PC-3 (cell line): ENCODE measurements at regions not wholly inside any gene's neighbourhood (a gene's known extent, or its start where the extent isn't known, plus 50 kb on each side); places are given as distances from the start of the nearest gene placed in this dataset.

Experiments
- ATAC-seq: fragments of 200-7000 bp; cut with Tn5 transposase; 2 replicates; pipeline ENCODE4 v1.9.1; 2020; ENCODE audit warnings: mild to moderate bottlenecking, moderate library complexity
- BruUV-seq: library from RNA; stranded (reverse); fragments of 400-500 nt; replicated peaks from 2 replicates; lab custom pipeline; 2021; lab: Mats Ljungman, UMichigan
- CTCF ChIA-PET: fragments of 300-600 bp; sonication (Branson Sonifier 250); formaldehyde crosslinking; loops from one replicate; lab custom pipeline; 2022; ENCODE audit warnings: antibody characterized with exemption; lab: Charles Lee
- POLR2A ChIA-PET: fragments of 300-600 bp; sonication (Branson Sonifier 250); formaldehyde crosslinking; loops from one replicate; lab custom pipeline; 2022; ENCODE audit warnings: antibody characterized with exemption; ENCODE audit not compliant: unreplicated experiment; lab: Charles Lee
- DNase-seq: peaks from one replicate; pipeline ENCODE4 v3.0.0-alpha.2; 2015
- H2AFZ ChIP-seq: fragments of 300-600 bp; sonication (generic); 2 replicates; pipeline ENCODE4 v1.6.0; 2016; ENCODE audit warnings: antibody characterized with exemption, low read length
- H3F3A ChIP-seq: fragments of 300-600 bp; sonication (generic); one replicate; pipeline ENCODE4 v1.6.0; 2017; ENCODE audit warnings: antibody characterized with exemption, low read length, control low read depth, mild to moderate bottlenecking; ENCODE audit not compliant: unreplicated experiment
- H3K27ac ChIP-seq: fragments of 300-600 bp; sonication (generic); 2 replicates; pipeline ENCODE4 v1.5.1; 2016; ENCODE audit warnings: mild to moderate bottlenecking, low read length
- H3K27me3 ChIP-seq: fragments of 300-600 bp; sonication (generic); 2 replicates; pipeline ENCODE4 v1.6.1; 2016; ENCODE audit warnings: low read length, mixed read lengths
- H3K36me3 ChIP-seq: fragments of 300-600 bp; sonication (generic); 2 replicates; pipeline ENCODE4 v1.6.1; 2016; ENCODE audit warnings: low read depth, mixed run types, low read length, mixed read lengths
- H3K4me1 ChIP-seq: fragments of 300-600 bp; sonication (generic); 2 replicates; pipeline ENCODE4 v1.5.1; 2016; ENCODE audit warnings: low read length; ENCODE audit not compliant: insufficient read depth
- H3K4me2 ChIP-seq: fragments of 300-600 bp; sonication (generic); 2 replicates; pipeline ENCODE4 v1.6.0; 2016; ENCODE audit warnings: low read length
- H3K4me3 ChIP-seq: fragments of 300-600 bp; sonication (generic); 2 replicates; pipeline ENCODE4 v1.5.1; 2016; ENCODE audit warnings: mild to moderate bottlenecking, low read length, mixed read lengths
- H3K79me2 ChIP-seq: fragments of 300-600 bp; sonication (generic); 2 replicates; pipeline ENCODE4 v1.6.1; 2017; ENCODE audit warnings: low read length, mixed read lengths
- H3K9ac ChIP-seq: fragments of 300-600 bp; sonication (generic); 2 replicates; pipeline ENCODE4 v1.6.0; 2016; ENCODE audit warnings: mild to moderate bottlenecking, low read length
- H3K9me2 ChIP-seq: fragments of 300-600 bp; sonication (generic); replicated peaks from 2 replicates; pipeline ENCODE4 v1.6.1; 2016; ENCODE audit warnings: mixed run types, low read length, mixed read lengths
- H3K9me3 ChIP-seq: fragments of 300-600 bp; sonication (generic); 2 replicates; pipeline ENCODE4 v1.6.1; 2016; ENCODE audit warnings: low read length, mixed read lengths
- H4K20me1 ChIP-seq: fragments of 300-600 bp; sonication (generic); 2 replicates; pipeline ENCODE4 v1.6.1; 2016; ENCODE audit warnings: low read length, mixed read lengths
- EZH2 ChIP-seq: fragments of 300-600 bp; sonication (generic); IDR thresholded peaks from one replicate; pipeline ENCODE4 v1.6.1; 2017; ENCODE audit warnings: antibody characterized with exemption, mild to moderate bottlenecking, low read length; ENCODE audit not compliant: unreplicated experiment
- EZH2phosphoT487 ChIP-seq: fragments of 300-600 bp; sonication (generic); IDR thresholded peaks from 2 replicates; pipeline ENCODE4 v1.6.1; 2018; ENCODE audit warnings: mild to moderate bottlenecking, antibody characterized with exemption, low read length, borderline replicate concordance
- intact Hi-C: fragments of 100-400 bp; cut with micrococcal nuclease; formaldehyde crosslinking; loops from 2 replicates; pipeline ENCODE4 v1.9.0; 2023
- TF ChIP-seq, protein P1 (sequence below): fragments of 300-600 bp; sonication (generic); conservative IDR thresholded peaks from 2 replicates; pipeline ENCODE4 v1.5.1; 2017; ENCODE audit warnings: antibody characterized with exemption, low read depth, mild to moderate bottlenecking, low read length

DNA sequence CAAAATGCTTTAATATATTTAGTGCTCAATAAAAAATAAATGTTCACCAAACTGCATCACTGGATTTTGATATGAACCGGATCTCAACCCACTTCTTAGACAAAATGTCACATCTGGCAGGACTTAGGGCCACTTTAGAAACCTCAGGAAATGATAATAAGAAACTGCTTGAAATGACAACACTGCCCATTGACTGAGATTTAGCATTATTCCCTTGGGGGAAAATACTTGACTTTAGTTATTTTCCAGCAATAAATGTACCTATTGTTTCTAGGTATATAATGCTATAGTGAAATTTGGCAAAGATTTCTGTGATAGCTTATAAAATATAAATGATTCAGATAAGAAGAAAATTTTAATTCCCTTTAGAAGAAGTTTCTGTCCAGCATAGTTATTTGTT, 195.1 kb downstream of the ICOS start:
- no peak overlapping the region for H3K4me2 ChIP-seq
- H3K79me2 ChIP-seq: no peaks in the 10 kb centered on the region
- no peaks in the 10 kb centered on the region for H3F3A ChIP-seq
- BruUV-seq: no TSS peak
- DNase-seq (no peak), ATAC-seq (no peak)
- H3K27ac ChIP-seq: no peak overlapping the region
- peaks cover 58% of the 10 kb centered on the region for H3K27me3 ChIP-seq
- H3K4me1 ChIP-seq: no peaks in the 10 kb centered on the region
- ChIA-PET POLR2A (no interaction called here), CTCF (no interaction called here)
- no peak for TF ChIP-seq EZH2phosphoT487
- no peak for TF ChIP-seq EZH2
- TF ChIP-seq, protein P1, sequence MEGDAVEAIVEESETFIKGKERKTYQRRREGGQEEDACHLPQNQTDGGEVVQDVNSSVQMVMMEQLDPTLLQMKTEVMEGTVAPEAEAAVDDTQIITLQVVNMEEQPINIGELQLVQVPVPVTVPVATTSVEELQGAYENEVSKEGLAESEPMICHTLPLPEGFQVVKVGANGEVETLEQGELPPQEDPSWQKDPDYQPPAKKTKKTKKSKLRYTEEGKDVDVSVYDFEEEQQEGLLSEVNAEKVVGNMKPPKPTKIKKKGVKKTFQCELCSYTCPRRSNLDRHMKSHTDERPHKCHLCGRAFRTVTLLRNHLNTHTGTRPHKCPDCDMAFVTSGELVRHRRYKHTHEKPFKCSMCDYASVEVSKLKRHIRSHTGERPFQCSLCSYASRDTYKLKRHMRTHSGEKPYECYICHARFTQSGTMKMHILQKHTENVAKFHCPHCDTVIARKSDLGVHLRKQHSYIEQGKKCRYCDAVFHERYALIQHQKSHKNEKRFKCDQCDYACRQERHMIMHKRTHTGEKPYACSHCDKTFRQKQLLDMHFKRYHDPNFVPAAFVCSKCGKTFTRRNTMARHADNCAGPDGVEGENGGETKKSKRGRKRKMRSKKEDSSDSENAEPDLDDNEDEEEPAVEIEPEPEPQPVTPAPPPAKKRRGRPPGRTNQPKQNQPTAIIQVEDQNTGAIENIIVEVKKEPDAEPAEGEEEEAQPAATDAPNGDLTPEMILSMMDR: no peak
- no peak overlapping the region for H3K9ac ChIP-seq
- no peaks in the 10 kb centered on the region for H3K9me3 ChIP-seq
- H4K20me1 ChIP-seq: no peaks in the 10 kb centered on the region
- intact Hi-C loops: no loop called here
- no peaks in the 10 kb centered on the region for H3K9me2 ChIP-seq
- H3K36me3 ChIP-seq: no peaks in the 10 kb centered on the region
- no peak overlapping the region for H3K4me3 ChIP-seq
- H2AFZ ChIP-seq: no peak overlapping the region

DNA sequence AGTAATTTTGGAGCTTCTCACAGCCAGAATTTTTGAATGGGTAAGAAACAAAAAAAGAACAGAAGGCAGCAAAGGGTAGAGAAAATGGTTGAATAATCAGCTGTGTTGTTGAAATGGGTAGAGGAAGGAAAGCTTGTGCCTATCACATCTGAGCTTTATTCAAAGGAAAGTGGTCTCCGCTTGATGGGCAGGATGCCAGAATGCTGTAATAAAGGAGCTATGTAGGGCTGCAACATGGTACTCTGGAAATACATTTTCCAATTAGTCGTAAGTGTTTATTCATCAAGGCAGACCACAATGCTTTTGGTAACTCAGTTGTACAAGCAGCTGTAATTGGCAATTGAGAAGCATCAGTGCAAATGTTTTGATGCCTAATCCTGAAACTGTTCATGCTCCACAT, 196.9 kb downstream of the ICOS start:
- H3K9me3 ChIP-seq: no peaks in the 10 kb centered on the region
- H3K27ac ChIP-seq: no peak overlapping the region
- DNase-seq: no peak
- no peaks in the 10 kb centered on the region for H3K79me2 ChIP-seq
- no peaks in the 10 kb centered on the region for H4K20me1 ChIP-seq
- BruUV-seq: no TSS peak
- H3K4me3 ChIP-seq: no peak overlapping the region
- intact Hi-C loops: no loop called here
- no peaks in the 10 kb centered on the region for H3K9me2 ChIP-seq
- ChIA-PET CTCF (no interaction called here), POLR2A (no interaction called here)
- TF ChIP-seq, protein P1: no peak
- no peak for ATAC-seq
- peaks cover 74% of the 10 kb centered on the region for H3K27me3 ChIP-seq
- no peaks in the 10 kb centered on the region for H3K4me1 ChIP-seq
- no peak overlapping the region for H3K4me2 ChIP-seq
- H2AFZ ChIP-seq: no peak overlapping the region
- H3K9ac ChIP-seq: no peak overlapping the region
- H3F3A ChIP-seq: no peaks in the 10 kb centered on the region
- H3K36me3 ChIP-seq: no peaks in the 10 kb centered on the region

DNA sequence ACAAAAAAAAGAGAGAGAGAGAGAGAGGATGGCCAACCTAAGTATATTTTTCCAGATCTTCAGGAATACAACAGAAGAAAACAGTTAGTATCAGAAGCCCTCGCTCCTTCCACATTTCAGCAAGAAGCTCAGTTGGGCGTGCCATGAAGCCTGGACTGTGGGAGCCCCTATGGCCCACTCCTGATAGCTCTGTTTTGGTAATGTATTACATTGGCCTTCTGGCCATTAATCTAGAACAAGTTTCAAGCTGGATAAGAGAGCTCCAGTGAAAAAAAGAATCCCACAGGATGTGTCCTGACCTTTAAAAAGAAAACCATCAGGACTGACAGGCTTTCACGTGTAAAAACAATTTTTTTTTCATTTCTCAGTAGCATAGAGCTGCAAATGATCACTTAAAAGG, 197.9 kb downstream of the ICOS start:
- Histone ChIP-seq H3K79me2 (no peaks in the 10 kb centered on the region), H3K9ac (no peak overlapping the region), H3K9me3 (no peaks in the 10 kb centered on the region), H3K4me3 (no peak overlapping the region), H3K4me2 (no peak overlapping the region), H4K20me1 (no peaks in the 10 kb centered on the region), H3F3A (no peaks in the 10 kb centered on the region), H3K9me2 (no peaks in the 10 kb centered on the region), H3K4me1 (no peaks in the 10 kb centered on the region), H2AFZ (no peak overlapping the region), H3K27ac (no peak overlapping the region), H3K36me3 (no peaks in the 10 kb centered on the region), H3K27me3 (peaks cover 75% of the 10 kb centered on the region)
- TF ChIP-seq EZH2 (no peak), EZH2phosphoT487 (no peak)
- TF ChIP-seq, protein P1: no peak
- BruUV-seq: no TSS peak
- ChIA-PET POLR2A (no interaction called here), CTCF (no interaction called here)
- no peak for DNase-seq
- ATAC-seq: no peak
- intact Hi-C loops: no loop called here
